ENCODE measurements at regions not wholly inside any gene's neighbourhood (a gene's known extent, or its start where the extent isn't known, plus 50 kb on each side); places are given as distances from the start of the nearest gene placed in this dataset.

GRCh38 chr1:30042438-30043147 lies 680.8 kb downstream of the MATN1 start:
- Histone ChIP-seq H3K9me3 (peaks cover 0 to 10% (median 0%) of the 10 kb centered on the region in 11 donors), H3K27ac (no peak overlapping the region), H3K4me1 (no peaks in the 10 kb centered on the region), H3K27me3 (peaks cover 0 to 8% (median 0%) of the 10 kb centered on the region in 7 donors), H3K36me3 (no peaks in the 10 kb centered on the region), H3K4me3 (no peak overlapping the region)
- TF ChIP-seq CTCF (IDR thresholded peaks at IDR 0.05) = no peak
- DNase-seq (no peak), ATAC-seq (no peak)
- WGBS, 2 donors = 79 to 89% methylated on average over 2 of the region's 2 CpGs
- intact Hi-C loops (cut with DNase I) = no loop called here

GRCh38 chr1:30041741-30042437 lies 681.5 kb downstream of the MATN1 start:
- H3K4me1 ChIP-seq = no peaks in the 10 kb centered on the region
- no peaks in the 10 kb centered on the region for H3K36me3 ChIP-seq
- 86 to 88% methylated on average over 8 of the region's 8 CpGs for WGBS, 2 donors
- H3K9me3 ChIP-seq = peaks cover 0 to 10% (median 0%) of the 10 kb centered on the region in 11 donors
- no peak overlapping the region for H3K27ac ChIP-seq
- TF ChIP-seq CTCF (IDR thresholded peaks at IDR 0.05) = no peak
- intact Hi-C loops (cut with DNase I) = no loop called here
- H3K4me3 ChIP-seq = no peak overlapping the region
- DNase-seq (no peak), ATAC-seq (no peak)
- peaks cover 0 to 8% (median 0%) of the 10 kb centered on the region in 7 donors for H3K27me3 ChIP-seq

GRCh38 chr1:30040081-30041019 lies 683.0 kb downstream of the MATN1 start:
- TF ChIP-seq CTCF (IDR thresholded peaks at IDR 0.05) = no peak
- intact Hi-C loops (cut with DNase I) = no loop called here
- ATAC-seq = no peak
- no peaks in the 10 kb centered on the region for H3K4me1 ChIP-seq
- WGBS, 2 donors = 87 to 92% methylated on average over 8 of the region's 8 CpGs
- DNase-seq = no peak
- peaks cover 0 to 3% (median 0%) of the 10 kb centered on the region in 7 donors for H3K27me3 ChIP-seq
- peaks cover 0 to 10% (median 0%) of the 10 kb centered on the region in 11 donors for H3K9me3 ChIP-seq
- no peak overlapping the region for H3K4me3 ChIP-seq
- H3K36me3 ChIP-seq = no peaks in the 10 kb centered on the region
- no peak overlapping the region for H3K27ac ChIP-seq

Data from heart right ventricle (tissue), 16 donors.